ENCODE measurements at regions not wholly inside any gene's neighbourhood (a gene's known extent, or its start where the extent isn't known, plus 50 kb on each side); places are given as distances from the start of the nearest gene placed in this dataset.

GRCh38 chr11:32039149-32039548, 51.7 kb upstream of the RCN1 start:
- H3K27ac Mint-ChIP-seq, result no peak overlapping the region
- H3K9me3 Mint-ChIP-seq, result no peaks in the 10 kb centered on the region
- H3K4me1 Mint-ChIP-seq, result no peaks in the 10 kb centered on the region
- H3K36me3 Mint-ChIP-seq, result no peaks in the 10 kb centered on the region
- H3K4me3 Mint-ChIP-seq, result no peak overlapping the region
- peaks cover 21% of the 10 kb centered on the region for H3K27me3 Mint-ChIP-seq

DNA sequence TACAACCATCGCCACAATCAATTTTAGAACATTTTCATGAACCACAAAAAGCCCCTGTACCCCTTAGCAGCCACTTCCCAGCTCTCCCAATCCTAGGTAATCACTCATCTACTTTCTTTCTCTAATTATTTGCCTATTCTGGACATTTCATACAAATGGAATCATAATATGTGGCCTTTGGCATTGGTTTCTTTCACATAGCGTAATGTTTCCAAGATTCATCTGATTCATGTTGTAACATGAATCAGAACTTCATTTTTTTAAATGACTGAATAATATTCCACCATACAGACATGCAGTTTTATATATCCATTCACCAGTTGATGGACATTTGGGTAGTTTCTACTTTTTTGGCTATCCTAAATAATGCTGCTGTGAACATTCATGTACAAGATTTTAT, 56.2 kb upstream of the RCN1 start:
- no peaks in the 10 kb centered on the region for H3K36me3 Mint-ChIP-seq
- no peaks in the 10 kb centered on the region for H3K9me3 Mint-ChIP-seq
- H3K4me1 Mint-ChIP-seq, result no peaks in the 10 kb centered on the region
- peaks cover 17% of the 10 kb centered on the region for H3K27me3 Mint-ChIP-seq
- no peak overlapping the region for H3K4me3 Mint-ChIP-seq
- H3K27ac Mint-ChIP-seq, result no peak overlapping the region

DNA sequence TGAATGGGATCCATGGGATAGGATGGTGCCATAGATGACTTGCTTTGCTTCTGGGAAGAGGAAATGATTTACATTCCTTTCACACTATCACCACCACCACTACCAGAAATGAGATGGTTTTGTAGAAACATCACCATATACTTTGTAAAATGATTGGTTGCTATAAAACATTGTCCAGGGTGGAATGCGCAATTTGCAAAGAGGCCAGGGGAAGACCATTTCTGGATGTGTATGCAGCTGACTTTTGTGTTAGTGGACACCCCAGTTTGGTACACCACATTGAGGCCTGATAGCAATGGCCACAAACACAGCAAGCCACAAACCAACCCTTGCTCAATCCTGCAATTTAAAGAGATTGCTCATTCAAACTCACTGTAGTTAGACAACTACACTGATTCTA, 56.7 kb upstream of the RCN1 start:
- Mint-ChIP-seq H3K27ac (no peak overlapping the region), H3K27me3 (peaks cover 14% of the 10 kb centered on the region), H3K36me3 (no peaks in the 10 kb centered on the region), H3K4me3 (no peak overlapping the region), H3K9me3 (no peaks in the 10 kb centered on the region), H3K4me1 (no peaks in the 10 kb centered on the region)

- H3K27ac Mint-ChIP-seq, result no peak overlapping the region
- peaks cover 12% of the 10 kb centered on the region for H3K27me3 Mint-ChIP-seq
- H3K4me1 Mint-ChIP-seq, result no peaks in the 10 kb centered on the region
- no peak overlapping the region for H3K4me3 Mint-ChIP-seq
- H3K9me3 Mint-ChIP-seq, result no peaks in the 10 kb centered on the region
- H3K36me3 Mint-ChIP-seq, result no peaks in the 10 kb centered on the region
These were observed 57.4 kb upstream of the RCN1 start for GRCh38 chr11:32033491-32033890.

DNA sequence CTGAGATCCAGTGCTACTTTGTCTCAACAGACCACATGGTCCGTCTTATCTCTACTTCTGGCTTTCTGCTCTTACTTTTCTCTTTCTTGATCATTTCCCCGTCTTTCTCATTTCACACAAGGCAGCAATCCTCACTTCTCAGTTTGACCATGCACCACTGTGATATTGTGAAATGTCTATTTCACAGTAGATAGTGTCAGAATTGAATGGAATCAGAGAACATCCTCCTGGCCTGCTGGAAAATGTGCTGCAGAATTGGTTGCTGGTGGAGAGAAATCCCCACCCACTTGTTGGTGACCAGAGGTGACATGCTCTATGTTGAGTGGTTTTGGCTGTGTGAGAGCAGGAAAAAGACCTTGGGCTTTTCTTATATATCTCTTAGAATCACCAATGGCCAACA, 57.8 kb upstream of the RCN1 start:
- Mint-ChIP-seq H3K27ac (no peak overlapping the region), H3K36me3 (no peaks in the 10 kb centered on the region), H3K27me3 (peaks cover 12% of the 10 kb centered on the region), H3K4me3 (no peak overlapping the region), H3K4me1 (no peaks in the 10 kb centered on the region), H3K9me3 (no peaks in the 10 kb centered on the region)

DNA sequence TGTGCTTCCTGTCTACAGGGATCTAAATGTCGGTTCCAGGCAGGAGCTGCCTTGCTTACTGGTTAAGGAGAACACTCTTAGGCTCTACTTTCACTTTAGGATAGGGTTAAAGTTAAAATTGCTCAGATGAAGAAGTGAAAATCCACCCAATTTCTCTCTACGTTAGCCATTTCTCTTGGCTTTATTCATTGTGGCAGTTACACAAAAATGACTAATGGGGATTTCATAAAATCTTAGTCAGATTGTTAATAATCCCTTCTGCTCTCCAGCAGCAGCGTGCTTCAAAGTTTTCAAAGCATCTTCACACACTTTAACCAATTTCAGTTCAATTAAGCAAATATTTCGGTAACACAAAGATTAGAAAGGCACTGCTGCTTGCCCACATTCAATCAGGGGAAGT, 58.4 kb upstream of the RCN1 start:
- Mint-ChIP-seq H3K9me3 (no peaks in the 10 kb centered on the region), H3K27me3 (peaks cover 12% of the 10 kb centered on the region), H3K27ac (no peak overlapping the region), H3K36me3 (no peaks in the 10 kb centered on the region), H3K4me3 (no peak overlapping the region), H3K4me1 (no peaks in the 10 kb centered on the region)

GRCh38 chr11:32032052-32032451, 58.8 kb upstream of the RCN1 start:
- Mint-ChIP-seq H3K27ac (no peak overlapping the region), H3K4me3 (no peak overlapping the region), H3K9me3 (no peaks in the 10 kb centered on the region), H3K27me3 (peaks cover 10% of the 10 kb centered on the region), H3K4me1 (no peaks in the 10 kb centered on the region), H3K36me3 (no peaks in the 10 kb centered on the region)

DNA sequence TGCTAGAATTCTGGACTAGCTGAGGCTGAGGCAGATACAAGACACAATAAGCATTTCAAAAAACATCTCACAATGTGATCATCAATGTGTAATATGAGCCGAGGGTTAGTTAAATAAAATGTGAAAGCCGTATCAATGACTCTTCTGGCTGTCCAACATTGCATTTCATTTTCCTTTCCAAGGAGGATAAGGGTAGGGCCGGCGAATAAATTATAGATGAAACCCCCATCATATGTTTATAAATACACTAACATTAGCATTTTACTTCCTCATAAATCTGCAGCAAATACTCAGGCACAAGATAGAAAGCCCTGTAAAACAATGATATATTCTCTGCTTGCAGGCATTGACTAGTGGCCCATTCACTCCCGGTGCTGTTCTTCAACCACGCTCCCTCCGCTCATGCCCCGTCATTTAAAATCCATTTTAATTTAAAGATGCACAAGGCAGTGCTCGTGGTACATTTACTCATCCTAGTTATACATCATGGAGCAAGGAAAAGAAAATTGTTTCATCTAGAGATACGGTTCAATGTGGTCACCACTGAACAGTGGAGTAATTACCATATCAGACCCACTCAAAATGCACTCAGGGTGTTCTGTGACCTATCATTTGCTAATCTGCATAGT, 59.9 kb upstream of the RCN1 start:
- Mint-ChIP-seq H3K4me3 (no peak overlapping the region), H3K9me3 (no peaks in the 10 kb centered on the region), H3K27ac (no peak overlapping the region), H3K27me3 (peaks cover 10% of the 10 kb centered on the region), H3K4me1 (no peaks in the 10 kb centered on the region), H3K36me3 (no peaks in the 10 kb centered on the region)

DNA sequence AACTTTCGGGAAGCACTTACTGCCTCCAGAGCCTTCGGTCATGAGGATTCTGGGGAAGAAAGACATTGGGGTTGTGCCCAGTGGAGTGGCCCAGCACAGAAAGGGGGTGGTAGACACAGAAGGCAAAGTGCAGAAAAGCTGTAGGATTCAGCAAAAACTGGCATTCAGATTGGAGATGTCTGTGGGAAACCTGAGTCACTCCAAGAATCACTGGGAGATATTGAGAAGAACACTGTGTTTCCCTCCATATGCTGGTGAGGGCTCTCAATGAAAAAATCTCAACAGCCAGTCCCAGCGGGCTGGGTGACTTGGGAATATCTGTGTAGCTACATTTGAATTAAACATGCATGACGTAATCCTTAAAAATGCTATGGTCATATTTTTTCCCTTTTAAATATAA, 61.2 kb upstream of the RCN1 start:
- Mint-ChIP-seq H3K27ac (no peak overlapping the region), H3K4me1 (no peaks in the 10 kb centered on the region), H3K9me3 (no peaks in the 10 kb centered on the region), H3K36me3 (no peaks in the 10 kb centered on the region), H3K4me3 (no peak overlapping the region), H3K27me3 (peaks cover 10% of the 10 kb centered on the region)

- H3K36me3 Mint-ChIP-seq, result no peaks in the 10 kb centered on the region
- H3K9me3 Mint-ChIP-seq, result no peaks in the 10 kb centered on the region
- H3K27me3 Mint-ChIP-seq, result peaks cover 6% of the 10 kb centered on the region
These were observed 62.7 kb upstream of the RCN1 start for GRCh38 chr11:32028201-32028600.

DNA sequence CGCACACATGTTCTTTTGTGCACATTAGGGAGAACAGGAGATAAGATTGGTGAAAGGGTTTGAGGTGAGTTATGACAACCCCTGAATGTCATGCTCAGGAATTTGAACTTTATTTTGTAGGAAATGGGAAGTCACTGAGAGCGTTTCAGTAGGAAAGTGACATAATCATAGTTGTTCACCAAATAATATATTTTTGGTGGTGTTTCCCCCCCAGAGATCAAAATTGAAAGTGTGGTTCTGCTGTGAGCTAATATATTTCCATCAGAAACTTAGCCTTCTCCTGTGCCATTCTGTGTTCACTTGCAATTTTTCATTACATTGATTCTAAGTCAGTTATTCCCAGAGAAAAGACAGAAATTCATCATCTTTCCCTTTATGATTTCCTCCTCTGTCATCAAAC, 64.1 kb upstream of the RCN1 start:
- no peaks in the 10 kb centered on the region for H3K4me1 Mint-ChIP-seq
- peaks cover 5% of the 10 kb centered on the region for H3K27me3 Mint-ChIP-seq
- H3K27ac Mint-ChIP-seq, result no peak overlapping the region
- no peaks in the 10 kb centered on the region for H3K36me3 Mint-ChIP-seq
- no peak overlapping the region for H3K4me3 Mint-ChIP-seq
- H3K9me3 Mint-ChIP-seq, result no peaks in the 10 kb centered on the region

More at GRCh38 chr11:32028201-32028600, 62.7 kb upstream of the RCN1 start:
- Mint-ChIP-seq H3K27ac (no peak overlapping the region), H3K4me1 (no peaks in the 10 kb centered on the region), H3K4me3 (no peak overlapping the region)

DNA sequence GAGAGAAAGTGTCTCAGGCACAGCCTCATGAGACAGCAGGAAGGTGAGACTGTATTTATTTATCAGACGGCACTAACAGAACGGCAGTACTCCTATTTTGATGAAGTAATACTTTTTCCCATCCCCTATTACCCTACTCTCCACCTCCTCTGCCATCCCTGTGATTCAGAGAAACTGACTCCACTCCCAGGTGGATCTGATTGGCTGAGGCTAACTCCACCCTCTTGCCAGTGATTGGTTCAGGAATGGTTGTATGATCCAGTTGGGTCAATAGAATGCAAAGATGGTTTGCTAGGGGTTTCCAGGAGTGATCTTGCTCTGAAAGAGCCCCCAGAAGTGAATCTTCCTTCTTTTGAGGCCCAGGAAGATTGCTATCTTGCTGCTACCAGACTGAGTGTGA, 65.9 kb upstream of the RCN1 start:
- Mint-ChIP-seq H3K9me3 (no peaks in the 10 kb centered on the region), H3K27ac (no peak overlapping the region), H3K27me3 (peaks cover 6% of the 10 kb centered on the region), H3K4me3 (no peak overlapping the region), H3K36me3 (no peaks in the 10 kb centered on the region), H3K4me1 (no peaks in the 10 kb centered on the region)

DNA sequence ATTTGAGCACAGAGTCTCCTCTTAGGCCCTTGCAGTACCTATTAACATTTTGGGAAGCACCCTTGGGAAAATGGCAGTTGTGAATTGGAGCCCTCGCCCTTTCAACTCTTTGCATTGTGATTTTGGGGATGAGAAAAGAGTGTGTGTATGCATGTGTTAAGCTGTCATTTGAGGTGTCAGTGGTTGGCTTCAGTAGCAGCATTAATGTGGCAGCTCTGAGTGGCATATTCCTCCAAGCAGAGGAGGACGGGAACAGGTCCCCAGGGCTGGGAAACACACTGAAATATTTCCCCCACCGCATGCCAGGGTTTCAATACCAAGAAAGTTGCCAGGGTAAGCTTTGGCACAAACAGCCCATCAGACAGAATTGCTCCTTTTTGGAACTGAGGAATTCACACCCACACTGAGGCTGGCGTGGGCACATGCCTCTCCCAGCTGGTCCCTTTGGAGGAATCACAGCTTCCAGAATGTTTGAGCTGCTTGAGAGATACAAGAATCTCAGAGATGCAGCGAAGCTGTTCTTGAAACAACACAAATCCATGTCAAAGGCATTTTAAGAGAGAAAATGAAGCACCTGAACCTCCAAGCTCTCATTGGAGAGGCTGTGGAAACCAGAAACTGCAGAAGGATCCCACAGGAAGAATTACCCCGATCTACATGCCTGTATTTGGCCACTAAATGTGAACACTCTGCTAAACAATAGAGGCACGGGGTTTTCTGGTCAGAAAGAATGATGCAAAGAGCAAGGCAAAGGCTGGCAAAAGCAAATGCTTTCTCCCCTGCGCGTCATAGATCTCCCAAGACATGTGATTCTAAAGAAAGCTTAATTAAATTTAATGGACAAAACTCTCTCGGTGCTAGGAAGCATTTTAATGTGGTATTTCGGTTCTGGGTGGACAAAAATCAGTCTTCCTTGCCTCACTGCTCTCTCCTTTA, 67.2 kb upstream of the RCN1 start:
- Mint-ChIP-seq H3K36me3 (no peaks in the 10 kb centered on the region), H3K27me3 (peaks cover 6% of the 10 kb centered on the region), H3K9me3 (no peaks in the 10 kb centered on the region), H3K27ac (no peak overlapping the region), H3K4me3 (no peak overlapping the region), H3K4me1 (no peaks in the 10 kb centered on the region)

GRCh38 chr11:32018672-32019071, 72.2 kb upstream of the RCN1 start:
- H3K36me3 Mint-ChIP-seq, result no peaks in the 10 kb centered on the region
- H3K4me1 Mint-ChIP-seq, result no peaks in the 10 kb centered on the region
- H3K9me3 Mint-ChIP-seq, result no peaks in the 10 kb centered on the region
- peaks cover 22% of the 10 kb centered on the region for H3K27me3 Mint-ChIP-seq
- no peak overlapping the region for H3K4me3 Mint-ChIP-seq
- no peak overlapping the region for H3K27ac Mint-ChIP-seq

DNA sequence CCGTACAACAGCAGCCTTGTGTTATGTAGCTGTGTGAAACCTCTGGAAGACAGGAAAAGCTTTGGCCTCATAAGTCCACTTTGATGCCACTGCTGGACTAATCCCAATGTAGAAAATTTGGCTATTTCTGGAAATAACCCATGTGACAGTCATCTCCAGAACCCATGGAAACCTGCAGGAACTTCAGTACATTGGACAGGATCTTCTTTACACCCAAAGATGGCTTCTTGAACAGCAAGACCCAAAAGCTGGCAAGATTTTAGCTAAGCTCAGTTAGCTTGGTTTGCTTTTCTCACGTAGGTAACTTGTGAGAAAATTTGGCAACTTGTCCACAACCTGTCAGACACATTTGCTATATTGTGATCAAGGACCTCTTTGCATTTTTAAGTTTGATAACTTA, 74.8 kb upstream of the RCN1 start:
- no peaks in the 10 kb centered on the region for H3K9me3 Mint-ChIP-seq
- peaks cover 21% of the 10 kb centered on the region for H3K27me3 Mint-ChIP-seq
- H3K27ac Mint-ChIP-seq, result no peak overlapping the region
- no peak overlapping the region for H3K4me3 Mint-ChIP-seq
- H3K36me3 Mint-ChIP-seq, result no peaks in the 10 kb centered on the region
- H3K4me1 Mint-ChIP-seq, result no peaks in the 10 kb centered on the region

DNA sequence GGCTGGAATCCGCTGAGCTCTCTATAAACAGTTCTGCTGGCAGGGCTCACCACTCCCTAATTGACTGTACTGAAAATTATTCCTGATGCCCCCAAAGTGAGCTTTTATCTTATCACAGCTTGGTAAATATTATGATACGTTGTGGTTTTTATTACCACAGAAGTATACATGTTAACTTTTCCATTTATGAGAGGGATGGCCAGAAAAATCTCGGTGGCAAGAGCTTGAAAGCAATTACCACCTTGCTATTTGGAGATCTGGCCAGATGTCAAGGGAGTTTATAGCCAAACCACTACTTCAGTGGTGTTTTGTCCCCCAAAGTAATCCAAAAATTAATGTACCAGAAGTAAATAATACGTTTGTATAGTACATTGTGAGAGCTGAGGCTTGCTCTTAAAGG, 75.4 kb upstream of the RCN1 start:
- Mint-ChIP-seq H3K36me3 (no peaks in the 10 kb centered on the region), H3K4me1 (no peaks in the 10 kb centered on the region), H3K4me3 (no peak overlapping the region), H3K27me3 (peaks cover 21% of the 10 kb centered on the region), H3K27ac (no peak overlapping the region), H3K9me3 (no peaks in the 10 kb centered on the region)

Measured in activated naive CD4-positive, alpha-beta T cell treated with anti-CD3 and anti-CD28 coated beads, Interleukin-2, amount 50 U/mL, for 24 hours (primary cell).